NCI-H2171 treated with DMSO at 0.1 percent for 48 hours (cell line): ENCODE measurements at regions not wholly inside any gene's neighbourhood (a gene's known extent, or its start where the extent isn't known, plus 50 kb on each side); places are given as distances from the start of the nearest gene placed in this dataset.
"Not testable (repeated sequence)": the region's sequence is repeated elsewhere in the genome, so short reads cannot be mapped to it uniquely, and the experiment has no call there.

Experiments used
- DNase-seq: peaks from one replicate; lab custom pipeline; 2025; lab: John Stamatoyannopoulos, UW

DNA sequence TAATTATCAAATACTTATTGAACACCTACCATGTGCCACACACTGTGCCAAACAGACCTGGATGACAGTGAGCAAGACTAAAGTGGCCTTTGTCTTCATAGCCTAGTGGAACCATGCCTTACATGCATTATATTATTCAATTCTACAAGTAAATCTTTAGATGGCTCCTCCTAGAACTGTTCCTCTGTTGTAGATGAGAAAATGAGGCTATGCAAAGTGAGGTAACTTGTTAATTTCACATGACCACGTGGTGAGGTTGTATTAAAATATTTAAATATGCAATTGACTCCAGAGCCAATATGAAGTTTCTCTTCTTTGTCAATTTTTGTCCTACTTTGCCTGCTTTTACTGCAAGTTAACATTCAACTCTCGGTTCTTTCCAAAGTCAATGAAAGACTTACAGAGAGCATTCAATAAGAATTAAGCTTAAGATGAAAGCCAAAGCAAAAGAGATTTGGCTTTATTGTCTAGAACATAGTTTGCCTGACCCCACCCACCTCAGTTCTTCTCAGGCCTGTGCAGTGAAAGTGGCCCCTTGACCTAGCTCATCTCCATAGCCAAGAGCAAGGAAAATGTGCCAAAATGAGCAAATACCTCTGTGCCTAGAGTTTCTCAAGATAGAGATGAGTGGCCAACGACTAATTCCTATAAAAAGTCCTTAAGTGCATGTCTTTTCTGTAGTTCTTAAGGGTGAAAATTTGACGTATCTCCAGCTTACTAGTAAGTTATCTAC lies 263.2 kb upstream of the NFIA start:
- no peak for DNase-seq

DNA sequence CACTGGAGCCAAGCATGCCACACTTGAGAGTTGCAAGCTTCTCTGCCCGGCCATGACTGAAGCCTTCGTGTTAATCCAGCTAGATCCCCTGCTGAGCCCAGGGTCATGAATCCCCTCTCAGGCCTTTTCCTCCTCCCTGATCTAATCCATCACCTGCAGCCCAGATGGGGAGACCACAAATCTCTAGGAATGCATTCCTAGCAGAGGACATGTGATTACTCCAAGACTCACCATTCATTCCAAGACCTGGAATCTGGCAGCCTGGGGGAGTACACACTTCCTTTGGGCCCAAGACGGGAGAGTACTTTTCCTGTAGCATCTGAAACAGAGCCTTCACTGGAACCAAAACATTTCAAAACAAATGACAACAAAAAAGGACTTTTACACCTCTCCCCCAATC lies 269.3 kb upstream of the NFIA start:
- no peak for DNase-seq

DNA sequence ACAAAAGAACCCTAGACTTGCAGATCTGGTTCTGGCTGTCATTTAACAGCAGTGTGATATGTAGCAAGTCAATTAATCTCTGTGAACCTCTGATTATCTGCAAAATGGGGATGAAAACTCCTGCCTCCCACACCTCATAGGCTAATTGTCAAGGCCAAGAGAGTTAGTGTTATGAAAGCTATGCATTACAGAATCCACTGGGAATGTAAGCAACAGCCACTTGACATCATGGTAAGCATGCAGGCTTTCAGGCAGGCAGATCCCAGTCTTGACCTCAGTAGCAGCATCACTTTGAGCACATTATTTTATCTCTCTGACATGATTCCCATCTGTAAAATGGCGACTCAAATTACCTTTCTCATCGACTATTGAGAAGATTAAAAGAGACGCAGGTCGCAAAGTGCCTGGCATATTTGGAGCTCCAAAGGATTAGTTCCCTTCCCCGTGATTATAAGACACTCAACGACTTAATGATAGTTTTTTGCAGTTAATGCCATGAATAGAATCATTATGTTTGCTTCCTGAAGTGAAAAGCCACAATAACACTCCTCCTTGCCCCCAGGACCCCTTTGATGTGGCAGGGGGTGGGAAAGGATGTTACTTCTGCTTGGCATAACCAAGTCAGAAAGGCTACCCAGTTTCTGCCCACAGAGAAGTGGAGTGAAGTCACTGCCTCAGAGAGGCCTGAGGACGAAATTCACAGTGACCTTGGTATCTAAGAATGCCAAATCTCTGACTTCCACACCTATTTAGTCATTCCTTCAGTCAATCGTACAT lies 273.0 kb upstream of the NFIA start:
- no peak for DNase-seq

DNA sequence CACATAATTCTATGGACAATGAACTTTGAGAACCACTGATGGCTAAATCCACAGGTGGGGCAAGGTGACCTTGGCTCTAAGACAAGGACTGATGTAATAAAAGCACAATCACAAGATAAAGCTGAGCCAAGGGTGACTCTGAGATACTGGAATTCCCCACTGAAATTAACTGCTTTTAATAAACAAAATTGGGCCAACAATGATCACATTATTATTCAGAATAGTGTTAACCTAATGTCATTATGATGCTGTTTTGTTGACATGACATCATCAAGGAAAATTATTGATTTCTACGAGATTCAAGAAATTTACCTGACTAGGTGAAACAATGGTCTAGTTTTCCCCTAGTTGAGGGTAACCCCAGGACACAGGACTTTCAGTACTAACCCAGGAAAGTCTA lies 273.7 kb upstream of the NFIA start:
- no peak for DNase-seq

DNA sequence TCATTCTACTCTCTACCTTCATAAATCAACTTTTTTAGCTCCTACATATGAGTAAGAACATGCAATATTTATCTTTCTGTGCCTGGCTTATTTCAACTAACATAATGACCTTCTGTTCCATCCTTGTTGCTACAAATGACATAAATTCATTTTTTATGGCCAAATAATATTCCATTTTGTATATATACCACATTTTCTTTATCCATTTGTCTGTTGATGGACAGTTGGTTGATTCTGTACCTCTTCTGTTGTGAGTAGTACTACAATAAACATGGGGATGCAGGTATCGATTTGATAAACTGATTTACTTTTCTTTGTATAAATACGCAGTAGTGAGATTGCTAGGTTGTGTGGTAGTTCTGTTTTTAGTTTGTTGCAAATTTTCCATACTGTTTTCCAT lies 279.5 kb upstream of the NFIA start:
- DNase-seq, result no peak

DNA sequence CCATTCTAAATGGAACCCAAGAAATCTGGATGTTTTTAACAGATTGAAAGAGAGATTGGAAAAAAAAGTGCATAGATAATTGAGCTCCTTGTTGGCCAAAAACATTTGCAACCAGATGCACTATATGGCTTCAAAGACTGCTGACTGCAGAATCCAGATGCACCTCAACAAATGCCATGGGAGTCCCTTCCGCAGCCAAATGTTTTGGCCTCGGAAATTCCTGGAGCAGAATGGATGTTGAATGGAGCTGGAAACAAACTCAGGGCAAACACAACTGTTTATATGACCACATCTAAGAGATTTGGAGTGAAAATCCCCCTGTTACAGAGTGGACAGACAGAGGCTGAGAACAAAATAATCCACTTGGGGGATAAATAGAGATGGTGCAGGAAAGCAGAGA lies 285.0 kb upstream of the NFIA start:
- DNase-seq, result no peak

DNA sequence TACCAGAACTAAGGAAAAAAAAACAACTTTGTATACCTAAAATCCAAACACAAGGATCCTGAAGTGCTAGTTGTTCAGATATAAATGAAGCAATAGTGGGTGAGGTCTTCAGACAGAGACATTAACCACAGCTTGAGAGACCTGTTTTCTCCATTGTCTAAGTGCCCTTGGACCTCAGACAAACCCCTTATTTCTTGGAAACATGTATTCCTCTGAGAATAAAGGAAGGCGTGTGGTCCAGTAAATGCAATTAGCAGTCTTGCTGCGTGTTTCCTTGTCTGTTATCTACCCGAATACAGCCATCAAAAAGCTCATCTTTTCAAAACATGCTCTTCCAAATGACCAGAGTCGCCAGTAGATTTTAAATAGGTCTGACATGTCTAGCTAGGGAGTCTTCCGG lies 291.1 kb upstream of the NFIA start:
- DNase-seq, result no peak

DNA sequence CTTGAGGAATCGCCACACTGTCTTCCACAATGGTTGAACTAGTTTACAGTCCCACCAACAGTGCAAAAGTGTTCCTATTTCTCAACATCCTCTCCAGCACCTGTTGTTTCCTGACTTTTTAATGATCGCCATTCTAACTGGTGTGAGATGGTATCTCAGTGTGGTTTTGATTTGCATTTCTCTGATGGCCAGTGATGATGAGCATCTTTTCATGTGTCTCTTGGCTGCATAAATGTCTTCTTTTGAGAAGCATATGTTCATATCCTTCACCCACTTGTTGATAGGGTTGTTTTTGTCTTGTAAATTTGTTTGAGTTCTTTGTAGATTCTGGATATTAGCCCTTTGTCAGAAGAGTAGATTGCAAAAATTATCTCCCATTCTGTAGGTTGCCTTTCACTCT lies 309.3 kb upstream of the NFIA start:
- not testable (repeated sequence) for DNase-seq

DNA sequence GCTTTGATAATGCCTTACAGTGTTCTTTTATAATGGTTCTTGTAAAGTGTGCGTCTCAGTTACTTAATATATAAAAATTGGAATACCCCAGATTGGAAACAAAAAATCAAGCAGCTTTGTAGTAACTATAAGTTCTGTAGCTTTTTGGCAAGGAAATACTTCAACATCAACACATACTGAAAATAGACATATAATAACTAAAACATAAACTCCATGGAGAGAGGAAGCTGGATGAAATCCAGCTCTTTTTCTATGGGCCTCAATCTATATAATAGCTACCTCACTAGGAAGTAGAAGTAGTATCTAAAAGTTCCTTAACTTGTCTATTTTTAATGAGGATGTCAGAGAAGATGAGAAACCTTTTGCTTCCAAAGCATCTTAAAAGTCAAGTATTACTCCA lies 313.3 kb upstream of the NFIA start:
- no peak for DNase-seq

DNA sequence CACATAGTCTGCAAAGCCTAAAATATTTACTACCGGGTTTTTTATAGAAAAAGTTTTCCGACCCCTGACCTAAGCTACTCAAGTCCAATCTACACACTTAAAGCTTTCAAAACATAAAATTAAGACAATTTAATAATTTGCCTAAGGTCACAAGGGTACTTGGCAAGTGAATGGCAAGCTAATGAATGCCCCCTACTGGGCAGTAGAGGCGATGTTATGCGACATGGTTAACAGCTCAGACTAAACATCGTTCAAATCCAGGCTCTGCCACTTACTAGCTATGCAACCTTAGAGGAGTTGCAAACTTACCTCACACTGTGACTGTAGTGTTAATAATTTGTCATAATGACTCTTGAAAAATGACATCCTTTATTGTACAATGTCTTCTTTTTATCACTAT lies 317.2 kb upstream of the NFIA start:
- no peak for DNase-seq

DNA sequence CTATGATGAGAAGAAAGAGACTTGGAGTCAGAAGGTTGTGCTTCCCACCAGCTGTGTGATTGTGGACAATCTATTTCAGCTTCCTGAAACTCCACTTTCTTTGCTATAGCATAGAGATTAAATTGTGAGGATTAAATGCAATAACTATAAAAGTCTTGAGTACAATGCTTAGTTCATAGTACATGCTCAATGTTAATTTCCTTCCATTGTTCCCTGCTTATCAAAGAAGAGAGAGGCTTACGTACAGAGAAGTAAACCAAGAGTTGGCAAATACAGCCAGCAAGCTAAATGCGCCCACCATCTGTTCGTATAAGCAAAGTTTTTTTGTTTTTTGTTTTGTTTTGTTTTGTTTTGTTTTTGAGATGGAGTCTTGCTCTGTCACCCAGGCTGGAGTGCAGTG lies 317.9 kb upstream of the NFIA start:
- DNase-seq, result no peak

DNA sequence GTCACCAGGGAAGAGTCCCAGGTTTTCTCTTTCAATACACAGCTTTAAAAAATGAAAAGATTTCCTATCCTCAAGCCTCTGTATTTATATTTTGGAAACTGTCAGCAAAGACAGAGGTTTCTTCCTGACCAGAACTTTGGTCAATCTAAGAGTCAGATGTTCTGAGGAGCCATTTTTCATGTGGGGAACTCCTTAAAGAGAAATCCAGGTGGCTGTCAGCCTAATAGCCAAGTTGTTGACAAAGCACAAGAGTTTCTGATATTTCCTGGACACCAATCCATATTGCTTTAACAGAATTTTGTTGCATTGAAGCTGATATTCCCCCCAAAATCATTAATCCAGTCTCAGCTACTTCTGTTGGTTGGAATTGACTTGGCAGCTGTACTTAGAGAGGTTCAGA lies 318.6 kb upstream of the NFIA start:
- no peak for DNase-seq

DNA sequence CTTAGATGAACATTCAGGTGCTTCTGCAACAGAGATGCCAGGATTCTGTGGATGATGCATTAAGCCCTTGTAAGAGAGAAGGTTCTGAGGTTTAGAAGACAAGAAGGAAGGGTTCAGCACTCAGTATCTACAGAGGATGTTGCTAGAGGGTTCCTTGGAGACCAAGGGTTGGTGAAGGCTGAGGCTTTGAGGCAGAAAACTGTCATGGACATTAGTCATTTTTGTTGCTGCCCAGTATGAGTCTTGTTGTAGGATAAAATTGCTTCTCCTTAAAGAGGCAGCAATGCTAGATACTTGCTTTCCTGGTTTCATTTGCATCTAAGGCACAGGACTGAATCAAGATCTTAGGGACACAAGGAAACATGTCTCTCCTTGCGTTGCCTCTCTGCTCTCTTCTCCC lies 319.4 kb upstream of the NFIA start:
- DNase-seq, result no peak

DNA sequence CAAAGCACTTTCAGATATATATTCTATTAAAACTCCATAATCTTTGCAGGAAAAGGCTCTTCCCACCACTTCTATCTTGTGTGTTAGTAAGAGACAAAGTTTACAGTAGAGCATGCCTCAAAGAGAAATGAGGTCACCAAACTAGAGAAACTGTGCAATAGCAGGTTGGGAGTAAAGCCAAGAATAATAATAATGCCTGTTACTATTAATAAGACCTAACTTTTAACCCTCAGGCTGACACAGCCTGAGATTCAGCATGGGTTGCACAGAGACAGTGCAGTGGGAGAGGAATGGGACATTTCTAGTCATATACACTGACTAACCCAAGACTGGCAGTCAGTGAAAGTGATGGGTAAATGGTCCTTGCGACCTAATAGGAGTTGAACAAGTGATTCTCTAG lies 320.2 kb upstream of the NFIA start:
- no peak for DNase-seq

DNA sequence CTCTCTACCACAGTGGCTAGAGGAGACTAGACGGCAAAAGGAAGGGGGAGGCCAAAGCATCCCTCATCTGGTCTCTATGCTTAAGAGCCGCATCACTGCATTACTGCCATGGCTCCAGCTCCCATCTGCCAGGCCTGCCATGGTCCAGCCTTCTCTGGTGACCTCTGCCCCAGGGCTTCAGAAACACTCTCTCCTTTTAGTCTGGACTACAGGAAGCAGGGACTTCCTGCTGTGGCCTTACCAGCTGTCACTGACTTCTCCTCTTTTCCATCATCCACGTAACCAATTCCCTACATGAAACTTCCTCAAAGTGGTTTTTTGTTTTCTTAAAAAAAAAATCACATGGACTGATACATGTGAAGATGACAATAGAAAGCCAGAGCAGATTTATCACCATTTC lies 323.1 kb upstream of the NFIA start:
- no peak for DNase-seq

DNA sequence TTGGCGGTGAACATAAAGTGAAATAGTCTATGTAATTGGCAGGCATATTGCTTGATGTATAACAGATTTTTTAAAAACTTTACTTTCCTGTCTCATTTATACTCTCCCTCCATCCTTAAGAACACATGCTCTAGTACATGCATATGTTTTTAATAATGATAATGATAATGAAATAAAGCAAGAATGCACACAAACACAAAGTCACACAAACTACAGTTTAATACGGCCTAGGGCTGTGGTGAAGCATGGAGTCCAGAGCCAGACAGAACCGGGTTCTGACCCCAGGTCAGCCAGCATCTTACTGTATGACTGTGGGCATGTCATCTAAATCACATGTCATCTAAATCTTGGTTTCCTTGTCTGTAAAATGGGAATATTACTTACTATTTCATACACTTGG lies 324.9 kb upstream of the NFIA start:
- DNase-seq, result no peak

DNA sequence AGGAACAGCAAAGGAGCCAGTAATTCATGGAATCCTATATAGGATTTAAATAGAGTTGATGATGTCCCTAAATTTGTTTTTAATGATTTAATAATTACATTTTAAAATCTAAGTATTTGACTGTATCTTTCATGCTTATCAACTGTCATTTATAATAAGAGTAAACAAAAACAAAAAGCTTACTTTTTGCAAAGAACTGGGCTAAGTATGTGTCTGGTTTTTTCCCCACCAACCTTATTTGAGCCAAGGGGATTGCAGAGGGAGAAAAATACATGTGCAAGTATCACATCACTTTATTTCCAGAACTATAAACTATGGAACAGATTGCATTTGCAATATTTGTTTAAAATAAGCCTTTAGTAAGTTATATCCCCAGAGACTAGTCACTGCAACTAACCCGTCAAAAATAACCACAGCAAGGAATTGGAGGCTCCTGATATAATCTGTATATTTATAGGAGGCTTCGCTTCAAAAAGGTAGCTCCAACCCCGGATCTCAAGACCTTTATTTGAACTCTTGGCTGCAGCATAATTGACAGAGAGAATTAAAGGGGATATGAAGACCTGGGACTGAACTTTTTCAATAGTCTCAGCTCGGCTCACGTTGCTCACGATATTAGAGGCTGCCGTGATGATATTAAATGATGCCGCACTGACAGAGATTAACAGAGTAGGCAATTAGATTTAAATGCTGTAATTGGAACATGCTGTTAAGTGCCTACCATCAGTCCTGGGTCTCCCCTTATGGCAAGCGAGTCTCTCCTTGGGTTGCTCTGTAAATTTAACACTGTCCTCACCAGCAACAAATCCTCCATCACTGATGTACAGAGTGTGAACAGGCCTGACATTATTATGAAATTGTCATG lies 329.1 kb upstream of the NFIA start:
- peak; percentile 36 for DNase-seq

DNA sequence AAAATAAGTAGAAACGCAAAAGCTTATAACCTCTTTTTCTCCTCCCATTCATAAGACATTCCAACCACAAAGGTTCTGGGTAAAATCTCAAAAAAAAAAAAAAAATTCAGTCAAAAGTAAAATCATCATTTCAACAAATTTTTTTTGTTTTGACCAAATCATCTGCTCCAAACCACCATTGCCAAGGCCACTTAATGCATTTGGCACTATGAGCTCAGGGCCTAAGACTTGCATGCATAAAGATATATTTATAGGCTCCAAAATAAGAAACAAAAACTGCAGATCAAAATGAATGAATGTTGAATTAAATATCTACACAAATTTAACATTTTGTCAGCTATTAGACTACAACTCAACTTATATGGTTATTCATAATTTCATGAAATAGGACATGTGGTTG lies 331.1 kb upstream of the NFIA start:
- DNase-seq, result no peak

DNA sequence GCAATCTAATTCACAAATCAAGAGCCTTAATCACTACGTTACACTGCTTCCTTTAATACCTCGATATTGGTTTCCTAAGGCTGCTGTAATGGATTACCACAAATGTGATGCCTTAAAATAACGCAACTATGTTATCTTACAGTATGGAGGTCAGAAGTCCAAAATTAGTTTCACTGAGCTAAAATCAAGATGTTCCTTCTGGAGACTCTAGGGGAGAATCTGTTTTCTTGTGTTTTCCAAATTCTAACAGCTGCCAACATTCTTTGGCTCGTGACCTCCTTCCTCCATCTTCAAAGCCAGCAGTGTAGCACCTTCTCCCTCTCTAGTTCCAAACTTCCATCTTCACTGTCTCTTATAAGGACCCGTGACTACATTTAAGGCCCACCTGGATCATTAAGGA lies 335.0 kb upstream of the NFIA start:
- DNase-seq, result no peak

DNA sequence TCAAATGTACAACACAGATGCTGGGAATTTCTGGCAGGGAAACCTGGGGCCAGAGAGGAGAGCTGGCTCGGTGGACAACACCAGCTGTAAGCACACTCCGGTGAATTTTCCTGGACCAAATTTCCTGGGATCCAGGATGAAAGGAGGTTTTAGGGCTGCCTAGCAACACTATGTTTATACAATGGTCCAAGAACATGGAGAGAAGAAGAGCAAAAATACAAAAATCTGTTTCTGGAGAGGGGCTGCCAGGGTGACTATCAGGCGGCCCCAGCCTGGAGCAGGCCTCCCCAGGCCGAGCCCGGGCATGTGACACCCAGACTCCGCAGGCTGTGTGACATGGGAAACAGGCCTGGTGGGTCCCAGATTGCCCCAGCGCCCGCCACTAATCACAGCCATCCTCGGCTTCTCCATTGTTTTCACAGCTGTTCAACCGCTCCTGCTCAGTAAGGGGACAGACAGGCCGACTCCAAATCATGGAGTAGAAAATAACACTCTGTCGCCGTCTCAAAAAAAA lies 336.0 kb upstream of the NFIA start:
- peak; percentile 57 for DNase-seq

DNA sequence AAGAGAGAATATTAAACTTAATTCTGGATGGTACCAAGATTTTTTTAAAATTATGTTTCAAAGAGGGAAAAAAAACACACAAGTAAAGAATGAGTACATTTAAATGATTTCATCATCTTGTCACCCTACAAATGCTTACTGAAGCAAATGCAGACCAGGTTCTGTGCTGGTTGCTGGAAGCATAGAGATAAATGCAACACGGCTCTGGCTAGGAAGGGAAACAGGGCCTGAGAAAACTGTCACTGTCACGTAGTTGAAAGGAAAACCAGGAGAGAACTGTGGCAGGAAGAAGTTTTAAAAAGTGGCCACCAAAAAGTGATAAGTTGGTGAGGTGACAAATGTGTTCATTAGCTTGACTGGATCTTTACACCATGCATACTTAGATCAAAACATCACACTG lies 336.9 kb upstream of the NFIA start:
- no peak for DNase-seq

DNA sequence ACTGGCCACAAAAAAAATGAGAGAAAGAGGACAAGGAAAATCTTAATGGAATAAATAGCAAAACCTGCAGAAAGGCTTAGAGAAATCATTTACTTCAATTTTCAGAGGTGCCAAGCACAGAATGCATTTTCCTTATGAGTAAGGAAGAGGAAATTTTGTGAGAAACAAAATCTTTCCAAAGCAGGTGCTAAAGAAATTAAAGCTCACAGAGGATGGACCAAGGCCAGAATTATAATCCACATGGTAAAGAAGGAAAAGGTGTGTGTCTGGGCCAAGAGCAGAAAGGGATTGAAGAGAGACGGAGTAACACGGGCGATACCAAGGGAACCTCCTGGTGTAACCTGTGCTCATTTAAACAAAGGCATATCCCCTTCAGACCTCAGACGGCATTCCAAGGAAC lies 340.0 kb upstream of the NFIA start:
- no peak for DNase-seq

DNA sequence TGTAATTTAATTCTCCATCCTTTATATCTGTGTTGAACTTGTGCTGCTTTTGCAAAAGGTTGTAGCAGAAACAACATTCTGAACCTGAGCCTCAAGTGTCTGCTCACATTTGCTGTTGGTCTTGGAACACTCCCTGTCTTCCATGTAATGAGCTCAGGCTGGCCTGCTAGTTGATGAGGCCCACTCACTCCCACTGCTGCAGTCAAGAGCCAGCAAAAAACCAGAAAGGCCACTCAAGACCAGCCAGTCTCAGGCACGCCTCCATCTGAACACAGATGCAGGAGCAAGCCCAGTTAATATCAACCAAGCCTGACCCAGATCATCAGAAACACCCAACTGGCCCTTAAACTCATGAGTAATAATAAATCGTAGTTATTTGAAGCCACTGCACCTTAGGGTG lies 342.2 kb upstream of the NFIA start:
- DNase-seq, result no peak
